Retinal pigment epithelial cell (primary cell): ENCODE measurements at regions not wholly inside any gene's neighbourhood (a gene's known extent, or its start where the extent isn't known, plus 50 kb on each side); places are given as distances from the start of the nearest gene placed in this dataset.
"Not testable (repeated sequence)": the region's sequence is repeated elsewhere in the genome, so short reads cannot be mapped to it uniquely, and the experiment has no call there.

Experiments
- DNase-seq: peaks from one replicate; pipeline ENCODE4 v3.0.0-alpha.2; 2010; ENCODE audit warnings: low read depth
- H3K4me3 ChIP-seq: 2 replicates; pipeline ENCODE4 v1.5.1; 2011; ENCODE audit warnings: mild to moderate bottlenecking, low read length, control low read depth, moderate library complexity
- TF ChIP-seq, protein P1 (sequence below): conservative IDR thresholded peaks from 2 replicates; pipeline ENCODE4 v1.5.1; 2011; ENCODE audit warnings: low read depth, low read length, control low read depth, inconsistent platforms

DNA sequence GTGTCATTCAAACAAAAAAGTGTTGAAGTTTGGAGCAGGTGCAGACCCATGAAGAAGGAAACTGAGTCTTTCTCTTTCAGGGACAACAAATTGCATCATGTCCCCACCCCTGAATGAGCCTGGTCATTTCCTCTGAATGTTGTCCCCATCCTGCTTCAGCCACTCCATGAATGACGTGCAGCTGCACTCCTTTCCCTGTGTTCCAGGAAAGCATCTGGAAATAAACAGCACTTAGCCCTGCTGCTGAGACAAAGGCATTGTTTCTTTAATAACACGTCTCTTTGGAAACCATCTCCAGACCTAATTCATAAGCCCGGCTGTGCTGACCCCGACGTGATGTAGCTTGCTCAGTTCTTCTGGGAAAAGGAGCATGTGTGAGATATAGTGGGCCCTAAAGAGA is 682.3 kb downstream of the BRINP1 start:
- no peak overlapping the region for H3K4me3 ChIP-seq
- TF ChIP-seq, protein P1, sequence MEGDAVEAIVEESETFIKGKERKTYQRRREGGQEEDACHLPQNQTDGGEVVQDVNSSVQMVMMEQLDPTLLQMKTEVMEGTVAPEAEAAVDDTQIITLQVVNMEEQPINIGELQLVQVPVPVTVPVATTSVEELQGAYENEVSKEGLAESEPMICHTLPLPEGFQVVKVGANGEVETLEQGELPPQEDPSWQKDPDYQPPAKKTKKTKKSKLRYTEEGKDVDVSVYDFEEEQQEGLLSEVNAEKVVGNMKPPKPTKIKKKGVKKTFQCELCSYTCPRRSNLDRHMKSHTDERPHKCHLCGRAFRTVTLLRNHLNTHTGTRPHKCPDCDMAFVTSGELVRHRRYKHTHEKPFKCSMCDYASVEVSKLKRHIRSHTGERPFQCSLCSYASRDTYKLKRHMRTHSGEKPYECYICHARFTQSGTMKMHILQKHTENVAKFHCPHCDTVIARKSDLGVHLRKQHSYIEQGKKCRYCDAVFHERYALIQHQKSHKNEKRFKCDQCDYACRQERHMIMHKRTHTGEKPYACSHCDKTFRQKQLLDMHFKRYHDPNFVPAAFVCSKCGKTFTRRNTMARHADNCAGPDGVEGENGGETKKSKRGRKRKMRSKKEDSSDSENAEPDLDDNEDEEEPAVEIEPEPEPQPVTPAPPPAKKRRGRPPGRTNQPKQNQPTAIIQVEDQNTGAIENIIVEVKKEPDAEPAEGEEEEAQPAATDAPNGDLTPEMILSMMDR, result no peak
- no peak for DNase-seq

DNA sequence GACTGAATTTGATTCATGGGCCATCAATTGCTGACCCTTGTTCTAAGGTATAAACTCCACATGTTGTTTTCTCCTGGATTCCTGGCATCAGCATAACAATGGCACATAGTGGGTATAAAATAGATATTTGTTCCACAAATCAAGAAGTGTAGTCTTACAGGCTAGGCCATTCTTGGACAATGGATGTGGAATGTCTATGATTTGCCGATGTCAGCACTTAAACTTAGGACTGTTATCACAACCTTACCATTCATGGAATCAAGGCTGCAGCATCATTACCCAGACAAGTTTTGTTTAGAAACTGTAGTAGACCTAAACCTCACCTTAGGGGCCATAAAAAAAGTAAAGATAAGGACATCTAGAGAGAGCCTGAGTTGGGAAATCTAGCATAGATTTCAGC is 680.0 kb downstream of the BRINP1 start:
- TF ChIP-seq, protein P1, result no peak
- DNase-seq, result no peak
- H3K4me3 ChIP-seq, result no peak overlapping the region

DNA sequence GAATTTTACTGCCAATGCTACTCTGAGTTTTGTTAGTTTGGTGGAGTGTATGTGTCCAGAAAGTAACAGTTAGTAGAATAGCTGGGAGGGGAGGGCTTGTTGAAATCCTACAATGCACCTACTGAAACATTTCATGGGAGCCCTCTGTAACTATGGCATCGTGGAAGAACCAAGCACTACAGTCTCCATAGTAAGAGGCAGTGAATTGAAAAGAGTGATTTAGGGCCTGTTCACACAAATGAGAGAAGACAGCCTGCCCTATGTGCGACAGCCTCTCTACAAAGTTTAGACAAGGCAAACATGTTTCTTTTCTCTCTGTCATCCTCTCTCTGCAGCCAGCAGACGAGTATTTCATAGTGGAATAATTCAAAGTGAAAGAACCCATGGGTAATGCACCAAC is 676.6 kb downstream of the BRINP1 start:
- TF ChIP-seq, protein P1, result no peak
- no peak for DNase-seq
- no peak overlapping the region for H3K4me3 ChIP-seq

DNA sequence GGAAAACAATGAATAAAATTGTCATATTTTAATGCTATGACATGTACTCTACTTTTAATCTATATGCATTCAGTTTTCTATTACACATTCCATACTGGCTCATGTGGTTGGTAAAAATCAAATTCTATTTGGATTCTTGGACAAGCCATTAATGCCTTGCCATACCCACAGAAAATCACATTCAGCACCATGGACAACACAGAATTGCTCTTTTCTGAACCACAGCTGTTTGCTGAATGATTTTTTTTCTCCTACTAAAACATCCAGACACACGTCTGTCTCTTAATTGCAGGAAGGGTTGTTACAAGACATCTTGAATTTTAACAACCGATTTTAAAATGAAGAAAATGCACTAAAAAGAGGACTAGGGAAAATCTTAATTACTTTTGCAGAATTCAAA is 675.6 kb downstream of the BRINP1 start:
- TF ChIP-seq, protein P1, result no peak
- peak; percentile 8 for DNase-seq
- H3K4me3 ChIP-seq, result no peak overlapping the region

DNA sequence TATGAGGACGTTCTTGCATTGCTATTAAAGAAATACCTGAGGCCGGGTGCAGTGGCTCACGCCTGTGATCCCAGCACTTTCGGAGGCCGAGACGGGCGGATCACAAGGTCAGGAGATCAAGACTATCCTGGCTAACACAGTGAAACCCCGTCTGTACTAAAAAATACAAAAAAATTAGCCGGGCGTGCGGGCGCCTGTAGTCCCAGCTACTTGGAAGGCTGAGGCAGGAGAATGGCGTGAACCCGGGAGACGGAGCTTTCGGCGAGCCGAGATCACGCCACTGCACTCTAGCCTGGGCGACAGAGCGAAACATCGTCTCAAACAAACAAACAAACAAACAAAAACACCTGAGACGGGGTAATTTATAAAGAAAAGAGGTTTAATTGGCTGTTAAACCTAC is 674.0 kb downstream of the BRINP1 start:
- not testable (repeated sequence) for H3K4me3 ChIP-seq, DNase-seq

DNA sequence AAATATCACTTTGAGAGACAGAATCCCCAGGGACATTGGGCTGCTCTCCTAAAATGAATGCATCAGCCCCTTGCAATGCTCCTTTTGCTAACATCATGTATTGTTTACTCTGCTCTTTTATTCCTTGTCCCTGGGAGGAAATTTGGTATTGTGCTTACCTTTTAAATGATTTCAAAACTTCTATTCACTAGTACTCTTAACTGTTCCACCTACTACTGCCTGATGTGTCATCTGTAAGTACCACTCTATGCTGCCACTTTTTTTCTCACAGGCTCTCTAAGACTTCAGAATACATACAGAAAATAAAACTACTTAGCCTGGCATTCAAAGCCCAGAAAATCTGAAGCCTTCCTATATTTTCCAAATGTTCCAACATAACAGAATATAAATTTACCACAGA is 667.2 kb downstream of the BRINP1 start:
- H3K4me3 ChIP-seq, result no peak overlapping the region
- TF ChIP-seq, protein P1, result no peak
- no peak for DNase-seq

DNA sequence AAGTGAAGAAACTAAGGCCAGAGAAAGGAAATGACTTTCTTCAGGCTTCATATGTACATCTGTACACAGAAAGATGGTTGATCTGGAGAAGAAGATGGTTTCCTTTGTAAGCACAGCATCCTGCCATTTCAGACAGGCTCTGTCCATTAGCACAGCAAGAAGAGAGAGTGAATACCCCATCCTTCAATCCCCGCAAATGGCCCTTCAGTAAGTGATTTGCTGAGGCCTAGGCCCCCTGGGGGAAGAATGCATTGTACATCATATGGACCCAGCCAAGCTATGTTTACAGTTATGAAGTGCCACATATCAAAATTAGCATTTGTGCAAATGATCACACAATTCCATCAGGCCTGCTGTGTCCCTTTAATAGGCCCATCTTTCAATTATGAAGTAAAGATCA is 657.4 kb downstream of the BRINP1 start:
- TF ChIP-seq, protein P1, result no peak
- H3K4me3 ChIP-seq, result no peak overlapping the region
- no peak for DNase-seq

DNA sequence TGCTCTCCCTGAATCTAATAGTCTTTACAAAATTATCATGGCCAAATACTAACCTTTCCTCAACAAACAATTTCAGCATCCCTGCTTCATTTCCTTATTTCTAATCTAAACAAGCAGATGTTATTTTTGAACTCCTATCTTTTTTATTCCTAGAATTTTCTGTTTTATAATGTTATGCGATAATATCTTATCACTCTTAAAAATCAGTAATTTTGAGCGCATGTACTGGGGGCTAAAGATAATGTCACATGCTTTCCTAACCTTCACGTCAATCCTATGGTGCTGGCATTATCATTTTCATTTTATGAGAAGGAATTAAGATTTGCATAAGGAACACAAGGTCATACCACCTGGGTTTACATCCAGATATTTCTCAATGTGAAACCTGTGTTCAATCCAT is 648.0 kb downstream of the BRINP1 start:
- H3K4me3 ChIP-seq, result no peak overlapping the region
- DNase-seq, result no peak
- TF ChIP-seq, protein P1, result no peak
